BLaER1 (cell line): ENCODE measurements at regions not wholly inside any gene's neighbourhood (a gene's known extent, or its start where the extent isn't known, plus 50 kb on each side); places are given as distances from the start of the nearest gene placed in this dataset.

ENCODE experiments used
- H3K27ac ChIP-seq: shearing (Covaris generic); formaldehyde crosslinking; 2 replicates; pipeline ENCODE4 v1.8.1; 2022
- H3K27me3 ChIP-seq: shearing (Covaris generic); formaldehyde crosslinking; 2 replicates; pipeline ENCODE4 v1.8.1; 2022
- H3K36me3 ChIP-seq: shearing (Covaris generic); formaldehyde crosslinking; 2 replicates; pipeline ENCODE4 v1.8.1; 2022
- H3K4me1 ChIP-seq: shearing (Covaris generic); formaldehyde crosslinking; 2 replicates; pipeline ENCODE4 v1.8.1; 2022
- H3K4me2 ChIP-seq: shearing (Covaris generic); formaldehyde crosslinking; 2 replicates; pipeline ENCODE4 v1.8.1; 2022
- H3K4me3 ChIP-seq: shearing (Covaris generic); formaldehyde crosslinking; 2 replicates; pipeline ENCODE4 v1.8.1; 2022
- H3K9ac ChIP-seq: shearing (Covaris generic); formaldehyde crosslinking; 2 replicates; pipeline ENCODE4 v1.8.1; 2022
- H3K9me3 ChIP-seq: shearing (Covaris generic); formaldehyde crosslinking; 2 replicates; pipeline ENCODE4 v1.8.1; 2022
- H4K20me1 ChIP-seq: shearing (Covaris generic); formaldehyde crosslinking; 2 replicates; pipeline ENCODE4 v1.8.1; 2022
- Cebpa-rat ChIP-seq: shearing (Covaris generic); IDR thresholded peaks from 2 replicates; pipeline ENCODE4 v1.8.1; 2022

DNA sequence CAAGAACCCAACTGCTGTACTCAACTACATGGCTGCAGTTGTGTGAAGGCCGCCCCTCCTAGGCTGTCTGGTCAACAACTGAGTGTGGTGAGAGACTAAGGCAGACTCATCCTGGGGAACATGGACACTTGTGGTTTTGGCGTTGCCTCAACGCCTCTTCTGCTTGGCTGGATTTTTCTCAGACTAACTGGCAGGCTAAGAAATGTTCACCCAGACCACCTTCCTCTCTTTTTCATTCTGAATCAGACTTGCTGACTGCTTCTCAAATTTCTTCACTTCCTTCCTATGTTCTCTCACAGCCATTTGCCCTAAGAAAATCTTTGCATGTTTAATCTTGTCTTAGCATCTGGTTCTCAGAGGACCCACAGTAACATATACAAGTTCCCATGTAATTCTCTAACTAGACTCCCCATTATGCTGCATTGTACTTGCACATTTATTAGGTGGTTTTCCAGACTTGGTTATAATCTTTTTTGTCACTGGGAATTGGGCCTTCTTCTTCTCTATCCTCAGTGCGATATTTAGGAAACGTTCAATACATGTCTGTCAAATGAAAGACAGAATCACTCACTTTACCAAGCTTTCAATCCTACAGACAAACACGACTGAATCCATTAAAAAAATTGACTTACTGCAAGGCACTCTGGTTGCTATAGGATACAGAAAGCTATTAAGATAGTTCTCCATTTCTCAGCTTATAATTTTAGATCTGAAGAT, 327.6 kb downstream of the CCER1 start:
- H3K4me1 ChIP-seq = no peaks in the 10 kb centered on the region
- no peak overlapping the region for H3K27ac ChIP-seq
- TF ChIP-seq Cebpa-rat = no peak
- H4K20me1 ChIP-seq = no peaks in the 10 kb centered on the region
- H3K4me2 ChIP-seq = no peak overlapping the region
- no peak overlapping the region for H3K9ac ChIP-seq
- H3K4me3 ChIP-seq = no peak overlapping the region
- no peaks in the 10 kb centered on the region for H3K9me3 ChIP-seq
- H3K36me3 ChIP-seq = no peaks in the 10 kb centered on the region
- no peaks in the 10 kb centered on the region for H3K27me3 ChIP-seq

DNA sequence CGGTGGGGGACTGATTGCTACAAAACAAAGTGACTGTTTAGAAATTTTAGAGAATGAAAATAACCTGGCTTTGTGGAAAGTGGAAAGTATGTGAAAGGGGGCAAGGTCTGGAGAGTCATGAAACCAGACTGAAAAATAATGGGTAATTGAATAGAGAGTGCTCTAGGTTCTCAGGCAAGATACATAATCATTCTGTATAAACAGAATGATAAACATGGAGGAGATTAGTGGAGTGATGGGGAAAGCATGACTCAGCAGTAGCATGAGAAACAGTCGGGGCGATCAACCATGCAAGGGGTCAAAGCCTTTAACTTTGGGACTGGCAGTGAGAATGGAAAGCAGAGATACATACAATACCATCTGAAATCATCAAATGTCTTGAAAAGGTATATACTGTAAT, 332.5 kb downstream of the CCER1 start:
- Histone ChIP-seq H3K4me3 (no peak overlapping the region), H3K4me2 (no peak overlapping the region), H3K9me3 (no peaks in the 10 kb centered on the region), H4K20me1 (no peaks in the 10 kb centered on the region), H3K36me3 (no peaks in the 10 kb centered on the region), H3K27ac (no peak overlapping the region), H3K9ac (no peak overlapping the region), H3K27me3 (no peaks in the 10 kb centered on the region), H3K4me1 (no peaks in the 10 kb centered on the region)
- no peak for TF ChIP-seq Cebpa-rat

DNA sequence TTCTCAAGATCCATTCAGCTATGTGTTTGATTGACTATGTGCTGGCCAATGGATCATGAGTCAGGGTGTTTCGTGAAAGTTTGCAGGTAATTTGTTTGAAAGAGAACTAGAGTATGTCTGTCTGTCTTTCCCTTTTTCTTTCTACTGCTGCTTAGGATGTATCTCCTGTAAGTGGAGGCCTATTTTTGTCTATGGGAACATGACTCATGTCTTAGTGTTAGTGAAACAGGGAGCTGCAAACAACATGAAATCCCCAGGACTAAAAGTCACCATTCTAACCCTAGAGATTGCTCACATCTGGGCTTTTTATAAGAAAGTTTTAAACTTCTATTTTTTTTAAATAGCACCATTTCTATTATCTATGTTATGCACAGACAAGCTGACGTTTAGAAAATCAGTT, 333.0 kb downstream of the CCER1 start:
- Histone ChIP-seq H3K4me2 (no peak overlapping the region), H3K4me1 (no peaks in the 10 kb centered on the region), H3K9ac (no peak overlapping the region), H3K9me3 (no peaks in the 10 kb centered on the region), H3K36me3 (no peaks in the 10 kb centered on the region), H3K27ac (no peak overlapping the region), H3K4me3 (no peak overlapping the region), H4K20me1 (no peaks in the 10 kb centered on the region), H3K27me3 (no peaks in the 10 kb centered on the region)
- TF ChIP-seq Cebpa-rat = no peak

DNA sequence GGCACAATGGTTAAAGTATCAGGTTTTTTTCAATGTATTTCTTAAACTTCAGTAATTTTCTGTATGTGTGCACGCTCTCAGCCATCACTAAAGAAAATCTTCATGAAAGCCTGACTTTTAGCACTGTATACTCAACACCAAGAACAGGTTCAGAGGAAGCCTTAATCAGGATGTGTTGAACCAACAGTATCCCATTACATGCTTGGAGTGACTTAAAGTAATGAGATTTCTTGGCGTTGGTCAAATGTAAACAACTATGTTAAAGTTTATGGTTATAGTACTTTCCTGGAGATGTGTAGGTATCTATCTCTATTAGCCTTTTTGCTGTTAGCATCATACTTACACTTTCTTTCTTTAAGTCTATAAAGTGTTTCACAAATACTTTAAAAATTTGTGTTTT, 335.0 kb downstream of the CCER1 start:
- Histone ChIP-seq H3K4me3 (no peak overlapping the region), H4K20me1 (no peaks in the 10 kb centered on the region), H3K4me1 (no peaks in the 10 kb centered on the region), H3K27me3 (no peaks in the 10 kb centered on the region), H3K9ac (no peak overlapping the region), H3K36me3 (no peaks in the 10 kb centered on the region), H3K4me2 (no peak overlapping the region), H3K27ac (no peak overlapping the region), H3K9me3 (no peaks in the 10 kb centered on the region)
- no peak for TF ChIP-seq Cebpa-rat

DNA sequence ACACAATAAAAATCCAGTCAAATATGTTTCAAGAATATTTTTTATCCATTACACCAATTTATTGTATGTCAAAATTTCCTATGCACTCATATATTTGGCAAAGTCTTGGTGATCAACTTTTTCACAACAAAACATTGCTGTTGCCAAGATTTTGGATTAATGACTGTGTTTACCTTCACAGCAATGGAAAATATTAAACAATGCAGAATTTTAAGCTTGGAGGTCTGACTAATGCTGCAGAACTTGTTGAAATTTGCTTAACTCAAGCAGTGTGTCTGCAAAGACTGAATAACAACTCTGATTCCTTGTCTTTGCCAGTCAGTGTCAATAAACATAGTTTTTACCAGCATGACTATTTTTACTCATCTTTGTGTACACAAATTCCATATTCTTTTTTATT, 336.4 kb downstream of the CCER1 start:
- Histone ChIP-seq H3K27me3 (no peaks in the 10 kb centered on the region), H4K20me1 (no peaks in the 10 kb centered on the region), H3K4me2 (no peak overlapping the region), H3K9me3 (no peaks in the 10 kb centered on the region), H3K4me1 (no peaks in the 10 kb centered on the region), H3K27ac (no peak overlapping the region), H3K36me3 (no peaks in the 10 kb centered on the region), H3K9ac (no peak overlapping the region), H3K4me3 (no peak overlapping the region)
- TF ChIP-seq Cebpa-rat = no peak

DNA sequence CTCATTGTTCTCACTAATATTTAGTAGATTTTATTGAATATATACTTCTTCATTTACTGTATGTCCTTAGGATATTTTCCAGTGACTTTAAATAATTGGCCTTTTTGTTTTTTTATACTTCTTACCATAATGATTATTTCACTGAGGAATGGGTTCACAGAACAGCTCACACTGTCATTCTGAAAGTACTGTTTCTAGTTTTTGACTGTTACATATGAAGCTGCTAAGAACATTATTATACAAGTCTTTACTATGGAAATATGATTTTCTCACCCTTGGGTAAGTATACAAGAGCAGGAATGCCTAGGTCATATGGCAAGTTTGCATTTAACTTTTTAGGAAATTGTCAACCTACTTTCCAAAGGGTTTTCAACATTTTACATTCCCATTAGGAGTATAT, 343.1 kb downstream of the CCER1 start:
- TF ChIP-seq Cebpa-rat = no peak
- H3K4me3 ChIP-seq = no peak overlapping the region
- no peaks in the 10 kb centered on the region for H4K20me1 ChIP-seq
- no peak overlapping the region for H3K4me2 ChIP-seq
- H3K27me3 ChIP-seq = no peaks in the 10 kb centered on the region
- H3K4me1 ChIP-seq = no peaks in the 10 kb centered on the region
- H3K9me3 ChIP-seq = no peaks in the 10 kb centered on the region
- H3K27ac ChIP-seq = no peak overlapping the region
- H3K9ac ChIP-seq = no peak overlapping the region
- no peaks in the 10 kb centered on the region for H3K36me3 ChIP-seq

DNA sequence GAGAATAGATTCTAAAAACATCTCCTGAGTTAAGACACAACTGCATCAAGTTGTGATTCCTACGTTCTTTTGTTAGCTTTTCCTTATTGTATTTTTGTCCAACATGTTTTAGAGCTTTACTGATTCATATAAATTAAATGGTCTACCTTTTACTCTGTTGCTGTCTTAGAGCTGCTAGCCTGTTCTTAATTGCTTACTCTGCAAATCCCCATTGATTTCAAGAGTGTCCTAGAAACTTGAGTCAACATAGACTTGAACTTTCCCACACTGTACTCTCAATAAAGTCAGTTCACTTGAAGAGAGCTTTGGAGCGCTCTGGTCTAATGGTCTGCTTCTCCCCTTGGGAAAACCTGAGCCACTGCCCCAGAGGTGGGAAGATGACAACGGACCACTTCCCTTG, 343.9 kb downstream of the CCER1 start:
- H3K9ac ChIP-seq = no peak overlapping the region

DNA sequence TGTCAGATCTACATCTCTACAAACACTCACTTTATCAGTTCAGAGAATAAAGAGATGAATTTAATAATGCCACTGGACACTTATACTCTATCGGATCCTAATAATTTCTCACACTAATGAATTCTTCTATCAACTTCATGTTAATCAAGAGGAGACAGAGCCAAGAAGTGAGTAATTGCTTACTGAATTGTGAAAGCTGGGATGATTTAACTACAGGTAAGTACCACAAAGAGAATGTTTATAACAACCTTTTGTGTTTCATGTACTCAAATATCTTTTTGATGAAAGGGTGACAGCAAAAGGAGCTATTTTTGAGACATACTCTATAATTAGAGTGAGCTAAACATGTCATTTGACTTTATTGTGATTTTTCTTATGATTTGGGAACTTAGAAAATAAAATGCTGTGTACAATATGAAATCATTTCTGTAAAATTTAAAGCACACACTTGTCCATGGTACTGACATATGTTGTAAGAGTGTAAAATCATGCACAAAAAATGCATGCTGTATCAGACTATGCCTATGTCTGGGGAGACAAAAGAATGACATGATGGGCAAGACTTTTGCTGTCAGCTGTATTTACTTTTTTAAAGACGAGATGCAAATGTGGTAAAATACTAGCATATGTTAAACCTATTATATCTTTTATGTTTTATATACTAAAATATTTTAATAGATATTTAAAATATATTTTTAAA, 361.2 kb downstream of the CCER1 start:
- Histone ChIP-seq H3K27ac (no peak overlapping the region), H4K20me1 (no peaks in the 10 kb centered on the region), H3K9ac (no peak overlapping the region), H3K36me3 (no peaks in the 10 kb centered on the region), H3K4me2 (no peak overlapping the region), H3K4me3 (no peak overlapping the region), H3K4me1 (no peaks in the 10 kb centered on the region), H3K27me3 (no peaks in the 10 kb centered on the region), H3K9me3 (no peaks in the 10 kb centered on the region)
- TF ChIP-seq Cebpa-rat = no peak

More for the DNA sequence above, 343.9 kb downstream of the CCER1 start:
- Histone ChIP-seq H3K36me3 (no peaks in the 10 kb centered on the region), H3K27me3 (no peaks in the 10 kb centered on the region), H3K27ac (no peak overlapping the region), H3K4me2 (no peak overlapping the region), H3K4me3 (no peak overlapping the region), H4K20me1 (no peaks in the 10 kb centered on the region), H3K4me1 (no peaks in the 10 kb centered on the region), H3K9me3 (no peaks in the 10 kb centered on the region)
- TF ChIP-seq Cebpa-rat = no peak

DNA sequence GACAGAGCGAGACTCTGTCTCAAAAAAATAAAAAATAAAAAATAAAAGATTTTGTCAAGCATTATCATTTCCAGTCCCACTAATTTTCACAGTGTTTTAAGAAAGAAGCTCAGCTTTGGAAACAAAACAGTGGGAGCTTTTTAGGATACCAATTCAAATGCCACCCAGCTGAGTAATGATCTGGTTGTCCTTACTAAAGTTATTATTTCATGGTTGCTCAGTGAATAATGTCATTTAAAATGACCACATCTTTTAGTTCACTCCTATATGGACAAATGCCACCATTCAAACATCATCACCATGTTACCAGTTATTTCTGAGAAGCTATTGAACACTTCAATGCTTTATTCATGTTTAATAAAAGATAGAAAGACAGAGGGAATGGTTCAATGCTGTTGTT, 365.0 kb downstream of the CCER1 start:
- Histone ChIP-seq H3K4me3 (no peak overlapping the region), H4K20me1 (no peaks in the 10 kb centered on the region), H3K36me3 (no peaks in the 10 kb centered on the region), H3K9ac (no peak overlapping the region), H3K27me3 (no peaks in the 10 kb centered on the region), H3K9me3 (no peaks in the 10 kb centered on the region), H3K27ac (no peak overlapping the region), H3K4me1 (no peaks in the 10 kb centered on the region), H3K4me2 (no peak overlapping the region)
- TF ChIP-seq Cebpa-rat = no peak

DNA sequence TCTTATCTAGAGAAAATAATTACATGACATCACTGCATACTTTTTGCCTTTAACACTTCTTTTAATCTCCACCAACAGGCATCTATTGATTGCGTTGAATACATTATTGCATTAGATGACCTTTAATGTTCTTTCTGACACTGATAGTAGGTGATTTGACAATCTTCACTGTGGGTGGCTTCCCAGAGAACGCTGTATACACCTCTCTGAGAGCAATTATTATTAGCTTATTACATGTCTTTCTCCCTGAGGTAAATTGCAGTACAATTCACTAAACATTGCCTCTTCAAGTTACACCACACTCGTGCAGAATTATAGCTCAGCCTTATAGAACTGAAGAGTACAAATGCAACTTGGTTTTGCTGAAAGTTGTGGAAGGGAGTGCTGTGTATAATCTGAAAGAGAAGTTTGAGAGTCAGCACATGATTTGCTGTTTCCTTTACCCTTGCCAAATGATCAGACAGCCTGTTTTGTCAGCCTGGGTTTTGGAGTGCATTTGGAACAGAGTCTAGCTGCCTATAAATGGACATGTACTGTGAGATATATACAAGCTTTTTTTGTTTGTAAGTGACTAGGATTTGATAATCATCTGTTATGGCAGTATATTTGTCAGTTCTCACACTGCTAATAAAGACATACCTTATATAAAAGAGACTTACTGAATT, 369.2 kb downstream of the CCER1 start:
- H4K20me1 ChIP-seq = no peaks in the 10 kb centered on the region
- H3K4me1 ChIP-seq = no peaks in the 10 kb centered on the region
- H3K27me3 ChIP-seq = no peaks in the 10 kb centered on the region
- no peak overlapping the region for H3K4me3 ChIP-seq
- no peaks in the 10 kb centered on the region for H3K36me3 ChIP-seq
- no peak overlapping the region for H3K4me2 ChIP-seq
- no peaks in the 10 kb centered on the region for H3K9me3 ChIP-seq
- no peak overlapping the region for H3K27ac ChIP-seq
- no peak for TF ChIP-seq Cebpa-rat
- H3K9ac ChIP-seq = no peak overlapping the region
